Neural progenitor cell (in vitro differentiated cells): ENCODE measurements at regions not wholly inside any gene's neighbourhood (a gene's known extent, or its start where the extent isn't known, plus 50 kb on each side); places are given as distances from the start of the nearest gene placed in this dataset.

Experiments used
- DNase-seq: peaks from one replicate; pipeline ENCODE4 v3.0.0-alpha.2; 2016; ENCODE audit warnings: low spot score
- H2AFZ ChIP-seq: fragments of 200-600 bp; sonication (generic); replicated peaks from 2 replicates; pipeline ENCODE4 v1.6.1; 2016; ENCODE audit warnings: antibody characterized with exemption
- H3F3A ChIP-seq: fragments of 200-600 bp; sonication (generic); 2 replicates; pipeline ENCODE4 v1.6.1; 2016; ENCODE audit warnings: antibody characterized with exemption, low read depth
- H3K27ac ChIP-seq: fragments of 200-600 bp; sonication (generic); 2 replicates; pipeline ENCODE4 v1.5.1; 2016; ENCODE audit warnings: mild to moderate bottlenecking
- H3K27me3 ChIP-seq: fragments of 200-600 bp; sonication (generic); 2 replicates; pipeline ENCODE4 v1.6.1; 2016; ENCODE audit warnings: mild to moderate bottlenecking, moderate library complexity
- H3K36me3 ChIP-seq: fragments of 200-600 bp; sonication (generic); 2 replicates; pipeline ENCODE4 v1.5.1; 2016
- H3K4me1 ChIP-seq: fragments of 200-600 bp; sonication (generic); 2 replicates; pipeline ENCODE4 v1.6.1; 2016; ENCODE audit warnings: mixed run types
- H3K4me2 ChIP-seq: fragments of 200-600 bp; sonication (generic); 2 replicates; pipeline ENCODE4 v1.6.1; 2016
- H3K4me3 ChIP-seq: fragments of 200-600 bp; sonication (generic); 2 replicates; pipeline ENCODE4 v1.5.1; 2016
- H3K79me2 ChIP-seq: fragments of 200-600 bp; sonication (generic); 2 replicates; pipeline ENCODE4 v1.6.1; 2016; ENCODE audit warnings: low read depth
- H3K9ac ChIP-seq: fragments of 200-600 bp; sonication (generic); 2 replicates; pipeline ENCODE4 v1.6.1; 2016
- H3K9me3 ChIP-seq: fragments of 200-600 bp; sonication (generic); 2 replicates; pipeline ENCODE4 v1.5.1; 2016; ENCODE audit warnings: low read depth
- H4K20me1 ChIP-seq: fragments of 200-600 bp; sonication (generic); 2 replicates; pipeline ENCODE4 v1.6.1; 2016; ENCODE audit warnings: low read depth
- H3K27ac Mint-ChIP-seq: 3 replicates; pipeline ENCODE4 v1.8.0; 2021; ENCODE audit warnings: mixed read lengths
- H3K27me3 Mint-ChIP-seq: 2 replicates; pipeline ENCODE4 v1.8.0; 2022; ENCODE audit warnings: low read depth, mild to moderate bottlenecking, inconsistent platforms, moderate library complexity, mixed read lengths; ENCODE audit not compliant: insufficient read depth
- H3K36me3 Mint-ChIP-seq: 3 replicates; pipeline ENCODE4 v1.8.0; 2021; ENCODE audit warnings: mixed read lengths
- H3K4me1 Mint-ChIP-seq: 3 replicates; pipeline ENCODE4 v1.8.0; 2021; ENCODE audit warnings: mixed read lengths
- H3K4me3 Mint-ChIP-seq: 3 replicates; pipeline ENCODE4 v1.8.0; 2021; ENCODE audit warnings: mild to moderate bottlenecking, moderate library complexity, mixed read lengths
- H3K9me3 Mint-ChIP-seq: 3 replicates; pipeline ENCODE4 v1.8.0; 2020; ENCODE audit warnings: mixed read lengths
- CTCF ChIP-seq: fragments of 200-600 bp; sonication (generic); IDR thresholded peaks from 2 replicates; pipeline ENCODE4 v1.5.1; 2017; ENCODE audit warnings: antibody characterized with exemption, mild to moderate bottlenecking
- EZH2 ChIP-seq: fragments of 200-600 bp; sonication (generic); IDR thresholded peaks from 2 replicates; pipeline ENCODE4 v1.6.1; 2017; ENCODE audit warnings: antibody characterized with exemption, mild to moderate bottlenecking, moderate library complexity
- EZH2phosphoT487 ChIP-seq: fragments of 200-600 bp; sonication (generic); IDR thresholded peaks from 2 replicates; pipeline ENCODE4 v1.6.1; 2017; ENCODE audit warnings: antibody characterized with exemption

- Mint-ChIP-seq H3K4me3 (no peak overlapping the region), H3K27me3 (no peaks in the 10 kb centered on the region), H3K4me1 (no peaks in the 10 kb centered on the region), H3K9me3 (no peaks in the 10 kb centered on the region), H3K27ac (no peak overlapping the region), H3K36me3 (no peaks in the 10 kb centered on the region)
- Histone ChIP-seq H3K36me3 (no peaks in the 10 kb centered on the region), H3K79me2 (no peaks in the 10 kb centered on the region), H3K27me3 (no peaks in the 10 kb centered on the region), H3K9ac (no peak overlapping the region), H3K4me2 (no peak overlapping the region), H3F3A (no peaks in the 10 kb centered on the region), H3K4me1 (peaks cover 4% of the 10 kb centered on the region), H3K4me3 (no peak overlapping the region), H3K27ac (no peak overlapping the region), H4K20me1 (no peaks in the 10 kb centered on the region), H3K9me3 (no peaks in the 10 kb centered on the region), H2AFZ (no peak overlapping the region)
- no peak for DNase-seq
- TF ChIP-seq EZH2 (no peak), EZH2phosphoT487 (no peak), CTCF (no peak)
Measured at GRCh38 chr3:117507958-117508357, 798.4 kb downstream of the TUSC7 start.

GRCh38 chr3:117509858-117510257 lies 800.3 kb downstream of the TUSC7 start:
- no peak overlapping the region for H3K27ac Mint-ChIP-seq
- no peaks in the 10 kb centered on the region for H3K9me3 ChIP-seq
- H3K27ac ChIP-seq = no peak overlapping the region
- no peak for TF ChIP-seq EZH2phosphoT487
- no peaks in the 10 kb centered on the region for H3K9me3 Mint-ChIP-seq
- H3K36me3 ChIP-seq = no peaks in the 10 kb centered on the region
- peak overlapping the region; percentile 30 for H2AFZ ChIP-seq
- no peaks in the 10 kb centered on the region for H3K79me2 ChIP-seq
- no peak overlapping the region for H3K4me3 Mint-ChIP-seq
- H3K27me3 ChIP-seq = no peaks in the 10 kb centered on the region
- DNase-seq = no peak
- peaks cover 4% of the 10 kb centered on the region for H3K4me1 ChIP-seq
- no peaks in the 10 kb centered on the region for H4K20me1 ChIP-seq
- no peak overlapping the region for H3K4me2 ChIP-seq
- H3F3A ChIP-seq = no peaks in the 10 kb centered on the region
- no peaks in the 10 kb centered on the region for H3K27me3 Mint-ChIP-seq
- no peaks in the 10 kb centered on the region for H3K4me1 Mint-ChIP-seq
- no peak overlapping the region for H3K9ac ChIP-seq
- H3K36me3 Mint-ChIP-seq = no peaks in the 10 kb centered on the region
- H3K4me3 ChIP-seq = no peak overlapping the region

GRCh38 chr3:117510396-117510795 lies 800.8 kb downstream of the TUSC7 start:
- no peak overlapping the region for H3K4me3 ChIP-seq
- Mint-ChIP-seq H3K4me3 (no peak overlapping the region), H3K27ac (no peak overlapping the region), H3K9me3 (no peaks in the 10 kb centered on the region), H3K36me3 (no peaks in the 10 kb centered on the region), H3K4me1 (no peaks in the 10 kb centered on the region), H3K27me3 (no peaks in the 10 kb centered on the region)
- no peaks in the 10 kb centered on the region for H3K79me2 ChIP-seq
- H3K9me3 ChIP-seq = no peaks in the 10 kb centered on the region
- peak overlapping the region; percentile 30 for H2AFZ ChIP-seq
- no peaks in the 10 kb centered on the region for H4K20me1 ChIP-seq
- peaks cover 4% of the 10 kb centered on the region for H3K4me1 ChIP-seq
- no peak for DNase-seq
- no peak overlapping the region for H3K27ac ChIP-seq
- H3F3A ChIP-seq = no peaks in the 10 kb centered on the region
- no peak for TF ChIP-seq EZH2
- TF ChIP-seq EZH2phosphoT487 = no peak
- H3K4me2 ChIP-seq = no peak overlapping the region
- H3K9ac ChIP-seq = no peak overlapping the region
- H3K27me3 ChIP-seq = no peaks in the 10 kb centered on the region
- no peaks in the 10 kb centered on the region for H3K36me3 ChIP-seq

GRCh38 chr3:117512975-117513374 lies 803.4 kb downstream of the TUSC7 start:
- no peak overlapping the region for H3K4me3 Mint-ChIP-seq
- H3K27me3 Mint-ChIP-seq = no peaks in the 10 kb centered on the region
- Histone ChIP-seq H3K4me2 (no peak overlapping the region), H3K27me3 (no peaks in the 10 kb centered on the region), H3K79me2 (no peaks in the 10 kb centered on the region), H3K9ac (no peak overlapping the region), H3K4me1 (peaks cover 4% of the 10 kb centered on the region), H3F3A (no peaks in the 10 kb centered on the region), H3K9me3 (no peaks in the 10 kb centered on the region), H3K27ac (no peak overlapping the region), H4K20me1 (no peaks in the 10 kb centered on the region), H2AFZ (no peak overlapping the region), H3K36me3 (no peaks in the 10 kb centered on the region), H3K4me3 (no peak overlapping the region)
- H3K4me1 Mint-ChIP-seq = no peaks in the 10 kb centered on the region
- TF ChIP-seq EZH2phosphoT487 (no peak), EZH2 (no peak), CTCF (no peak)
- no peaks in the 10 kb centered on the region for H3K36me3 Mint-ChIP-seq
- H3K9me3 Mint-ChIP-seq = no peaks in the 10 kb centered on the region
- DNase-seq = no peak
- H3K27ac Mint-ChIP-seq = no peak overlapping the region
